ENCODE measurements at regions not wholly inside any gene's neighbourhood (a gene's known extent, or its start where the extent isn't known, plus 50 kb on each side); places are given as distances from the start of the nearest gene placed in this dataset.

DNA sequence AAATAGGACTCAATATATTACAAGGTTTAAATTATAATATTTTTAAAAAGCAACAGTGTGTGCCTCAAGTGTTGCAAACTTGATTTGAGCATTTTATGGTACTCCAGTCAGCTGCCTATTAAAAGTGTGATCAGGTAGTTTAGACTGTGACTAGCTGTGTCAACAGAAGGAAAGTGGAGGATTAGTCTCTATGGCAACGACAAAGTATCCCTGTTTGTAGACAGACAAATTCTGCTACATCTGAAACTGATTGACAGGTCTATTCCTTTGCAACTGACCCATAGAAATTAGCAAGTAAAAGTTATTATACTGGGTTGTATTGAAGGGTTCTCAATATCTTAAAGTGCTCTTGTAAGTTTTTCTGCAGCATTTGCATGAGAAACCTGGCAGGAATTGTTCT lies 249.8 kb upstream of the ARRDC3 start:
- TF ChIP-seq, protein P1, sequence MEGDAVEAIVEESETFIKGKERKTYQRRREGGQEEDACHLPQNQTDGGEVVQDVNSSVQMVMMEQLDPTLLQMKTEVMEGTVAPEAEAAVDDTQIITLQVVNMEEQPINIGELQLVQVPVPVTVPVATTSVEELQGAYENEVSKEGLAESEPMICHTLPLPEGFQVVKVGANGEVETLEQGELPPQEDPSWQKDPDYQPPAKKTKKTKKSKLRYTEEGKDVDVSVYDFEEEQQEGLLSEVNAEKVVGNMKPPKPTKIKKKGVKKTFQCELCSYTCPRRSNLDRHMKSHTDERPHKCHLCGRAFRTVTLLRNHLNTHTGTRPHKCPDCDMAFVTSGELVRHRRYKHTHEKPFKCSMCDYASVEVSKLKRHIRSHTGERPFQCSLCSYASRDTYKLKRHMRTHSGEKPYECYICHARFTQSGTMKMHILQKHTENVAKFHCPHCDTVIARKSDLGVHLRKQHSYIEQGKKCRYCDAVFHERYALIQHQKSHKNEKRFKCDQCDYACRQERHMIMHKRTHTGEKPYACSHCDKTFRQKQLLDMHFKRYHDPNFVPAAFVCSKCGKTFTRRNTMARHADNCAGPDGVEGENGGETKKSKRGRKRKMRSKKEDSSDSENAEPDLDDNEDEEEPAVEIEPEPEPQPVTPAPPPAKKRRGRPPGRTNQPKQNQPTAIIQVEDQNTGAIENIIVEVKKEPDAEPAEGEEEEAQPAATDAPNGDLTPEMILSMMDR (IDR thresholded peaks at IDR 0.05): no peak
- no peak for TF ChIP-seq POLR2A (IDR thresholded peaks at IDR 0.05)
